ENCODE measurements at regions not wholly inside any gene's neighbourhood (a gene's known extent, or its start where the extent isn't known, plus 50 kb on each side); places are given as distances from the start of the nearest gene placed in this dataset.

DNA sequence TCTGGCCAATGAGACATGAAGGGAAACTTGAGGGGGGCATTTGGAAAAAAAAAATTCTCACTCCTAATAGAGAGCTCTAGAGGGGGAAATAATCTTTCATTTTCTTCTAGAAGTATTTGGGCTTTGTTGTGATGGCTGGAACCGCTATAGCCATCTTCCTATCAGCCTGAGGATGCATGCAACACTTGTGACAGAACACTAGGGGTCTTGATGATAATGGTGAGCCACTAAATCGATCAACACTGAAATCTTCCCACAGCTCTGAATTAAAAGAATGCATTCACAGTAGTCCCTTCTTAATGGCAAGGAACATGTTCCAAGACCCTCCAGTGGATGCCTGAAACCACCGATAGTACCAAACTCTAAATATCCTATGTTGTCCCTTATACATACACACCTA, 325.3 kb downstream of the LNPK start:
- TF ChIP-seq EZH2 (IDR thresholded peaks at IDR 0.05; ENCODE audit: insufficient read depth, poor library complexity, severe bottlenecking) (no peak), EZH2phosphoT487 (IDR thresholded peaks at IDR 0.05; ENCODE audit: insufficient read depth, low read depth) (no peak)

Measured in GM23248 (cell line).